AG04449 (cell line): ENCODE measurements at regions not wholly inside any gene's neighbourhood (a gene's known extent, or its start where the extent isn't known, plus 50 kb on each side); places are given as distances from the start of the nearest gene placed in this dataset.
"Not testable (repeated sequence)": the region's sequence is repeated elsewhere in the genome, so short reads cannot be mapped to it uniquely, and the experiment has no call there.

Experiments used
- CTCF ChIA-PET: fragments of 350-600 bp; formaldehyde crosslinking; extraction: SDS; loops from one replicate; lab custom pipeline; 2021; ENCODE audit warnings: antibody characterized with exemption; lab: Yijun Ruan, JAX
- POLR2A ChIA-PET: fragments of 400-600, 350-600 bp; formaldehyde crosslinking; extraction: SDS; loops from one replicate; lab custom pipeline; 2020; ENCODE audit warnings: antibody characterized with exemption, inconsistent platforms; lab: Yijun Ruan, JAX
- DNase-seq: peaks from one replicate; pipeline ENCODE4 v3.0.0-alpha.2; 2010; ENCODE audit warnings: low read depth, low spot score
- H3K4me3 ChIP-seq: 2 replicates; pipeline ENCODE4 v1.5.1; 2011; ENCODE audit warnings: low read depth, mild to moderate bottlenecking, control low read depth, low read length
- TF ChIP-seq, protein P1 (sequence below): IDR thresholded peaks from one replicate; pipeline ENCODE4 v1.5.1; 2011; ENCODE audit warnings: mild to moderate bottlenecking, moderate library complexity, low read length, control low read depth, inconsistent platforms; ENCODE audit not compliant: insufficient read depth; ENCODE audit errors: missing control alignments

GRCh38 chr5:90093751-90094485 is 315.6 kb downstream of the CETN3 start:
- ChIA-PET POLR2A (no interaction called here), CTCF (interaction anchor here (0.8 kb wide), 1 partner anchor 1365 kb away, joined by 3 read pairs; no protein-coding TSS in a partner anchor)
- H3K4me3 ChIP-seq = no peak overlapping the region
- DNase-seq = no peak
- TF ChIP-seq, protein P1, sequence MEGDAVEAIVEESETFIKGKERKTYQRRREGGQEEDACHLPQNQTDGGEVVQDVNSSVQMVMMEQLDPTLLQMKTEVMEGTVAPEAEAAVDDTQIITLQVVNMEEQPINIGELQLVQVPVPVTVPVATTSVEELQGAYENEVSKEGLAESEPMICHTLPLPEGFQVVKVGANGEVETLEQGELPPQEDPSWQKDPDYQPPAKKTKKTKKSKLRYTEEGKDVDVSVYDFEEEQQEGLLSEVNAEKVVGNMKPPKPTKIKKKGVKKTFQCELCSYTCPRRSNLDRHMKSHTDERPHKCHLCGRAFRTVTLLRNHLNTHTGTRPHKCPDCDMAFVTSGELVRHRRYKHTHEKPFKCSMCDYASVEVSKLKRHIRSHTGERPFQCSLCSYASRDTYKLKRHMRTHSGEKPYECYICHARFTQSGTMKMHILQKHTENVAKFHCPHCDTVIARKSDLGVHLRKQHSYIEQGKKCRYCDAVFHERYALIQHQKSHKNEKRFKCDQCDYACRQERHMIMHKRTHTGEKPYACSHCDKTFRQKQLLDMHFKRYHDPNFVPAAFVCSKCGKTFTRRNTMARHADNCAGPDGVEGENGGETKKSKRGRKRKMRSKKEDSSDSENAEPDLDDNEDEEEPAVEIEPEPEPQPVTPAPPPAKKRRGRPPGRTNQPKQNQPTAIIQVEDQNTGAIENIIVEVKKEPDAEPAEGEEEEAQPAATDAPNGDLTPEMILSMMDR = no peak

DNA sequence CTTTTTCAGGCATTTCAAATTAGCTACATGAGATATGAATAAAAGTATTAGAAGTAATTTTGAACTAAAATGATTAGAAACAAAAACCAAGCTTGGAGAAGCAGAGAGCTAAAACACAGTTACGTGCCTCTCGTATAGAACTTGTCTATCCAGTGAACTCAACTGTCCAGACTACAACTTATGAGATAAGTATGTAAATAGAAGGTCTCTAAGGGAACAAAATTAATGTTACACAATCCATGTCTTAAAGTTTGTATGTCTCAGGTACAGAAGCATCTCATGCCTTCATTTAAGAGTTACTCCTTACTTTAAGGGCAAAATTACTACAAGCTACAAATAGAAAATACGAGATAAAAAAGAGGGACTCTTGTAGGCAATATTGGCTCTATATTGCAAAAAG is 316.8 kb downstream of the CETN3 start:
- TF ChIP-seq, protein P1 = no peak
- no peak overlapping the region for H3K4me3 ChIP-seq
- DNase-seq = no peak
- ChIA-PET POLR2A (no interaction called here), CTCF (no interaction called here)

DNA sequence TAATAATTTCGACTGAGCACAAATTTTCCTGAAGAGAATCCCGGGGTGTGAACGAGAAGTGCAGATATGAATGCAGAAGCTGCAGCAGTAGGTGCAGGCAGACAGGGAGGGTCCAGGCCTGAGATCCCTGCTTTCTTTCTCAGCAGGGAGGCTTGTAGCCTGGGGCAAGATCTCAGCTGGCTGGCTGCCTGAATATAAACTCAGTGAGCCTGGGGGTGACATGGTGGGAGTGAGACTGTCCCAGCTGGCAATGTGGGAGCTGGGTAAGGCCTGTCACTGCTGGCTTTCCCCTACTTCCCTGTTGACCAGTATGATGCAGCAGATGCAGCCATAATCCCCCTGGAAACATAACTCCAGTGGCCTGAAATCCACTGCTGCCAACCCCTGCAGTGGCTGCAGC is 325.2 kb downstream of the CETN3 start:
- no peak overlapping the region for H3K4me3 ChIP-seq
- no peak for DNase-seq
- TF ChIP-seq, protein P1 = no peak
- ChIA-PET CTCF (no interaction called here), POLR2A (no interaction called here)

DNA sequence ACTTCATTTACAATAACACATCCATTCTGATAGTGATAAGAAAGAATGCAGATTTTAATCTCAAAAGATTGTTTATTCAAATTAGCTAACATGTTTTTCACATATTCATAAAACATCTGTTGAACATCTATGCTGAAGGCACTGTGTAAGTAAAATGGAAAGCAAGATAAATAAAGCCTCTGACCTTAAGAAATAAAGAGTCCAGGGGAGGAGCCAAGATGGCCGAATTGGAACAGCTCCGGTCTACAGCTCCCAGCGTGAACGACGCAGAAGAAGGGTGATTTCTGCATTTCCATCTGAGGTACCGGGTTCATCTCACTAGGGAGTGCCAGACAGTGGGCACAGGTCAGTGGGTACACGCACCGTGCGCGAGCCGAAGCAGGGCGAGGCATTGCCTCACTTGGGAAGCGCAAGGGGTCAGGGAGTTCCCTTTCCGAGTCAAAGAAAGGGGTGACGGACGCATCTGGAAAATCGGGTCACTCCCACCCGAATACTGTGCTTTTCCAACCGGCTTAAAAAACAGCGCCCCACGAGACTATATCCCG is 336.5 kb downstream of the CETN3 start:
- not testable (repeated sequence) for H3K4me3 ChIP-seq

GRCh38 chr5:90071656-90072055 is 337.9 kb downstream of the CETN3 start:
- POLR2A ChIA-PET = no interaction called here
- TF ChIP-seq, protein P1 = no peak
- DNase-seq = no peak
- CTCF ChIA-PET = no interaction called here
- no peak overlapping the region for H3K4me3 ChIP-seq

More for the DNA sequence above, 336.5 kb downstream of the CETN3 start:
- DNase-seq, CTCF ChIA-PET, POLR2A ChIA-PET: not testable (repeated sequence)

DNA sequence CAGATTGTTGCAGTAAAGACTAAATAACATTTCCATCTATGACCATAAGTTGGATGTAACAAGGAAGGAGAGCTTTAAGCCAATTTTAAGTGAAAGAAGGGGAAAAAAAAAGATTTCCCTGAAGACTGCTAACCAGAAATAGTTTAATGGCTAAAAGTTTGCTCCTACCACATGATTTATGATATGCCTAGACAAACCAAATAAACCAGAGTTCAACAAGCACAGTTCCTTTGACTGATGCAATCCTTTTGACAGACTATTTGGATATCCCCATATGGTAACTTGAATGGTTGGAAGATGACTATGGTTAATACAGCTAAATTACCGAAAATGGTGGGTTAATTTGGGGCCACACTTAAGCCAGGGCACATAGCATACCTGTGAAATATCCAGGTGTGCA is 338.5 kb downstream of the CETN3 start:
- CTCF ChIA-PET = no interaction called here
- TF ChIP-seq, protein P1 = no peak
- POLR2A ChIA-PET = no interaction called here
- DNase-seq = no peak
- no peak overlapping the region for H3K4me3 ChIP-seq
